HPDE6-E6E7 (cell line): ENCODE measurements at regions not wholly inside any gene's neighbourhood (a gene's known extent, or its start where the extent isn't known, plus 50 kb on each side); places are given as distances from the start of the nearest gene placed in this dataset.
"Not testable (repeated sequence)": the region's sequence is repeated elsewhere in the genome, so short reads cannot be mapped to it uniquely, and the experiment has no call there.

Source experiments
- DNase-seq: peaks from one replicate; pipeline ENCODE4 v3.0.0; 2011; ENCODE audit warnings: missing footprints; ENCODE audit errors: extremely low spot score

- no peak for DNase-seq
Measured at GRCh38 chr9:29514862-29515261, 1941.6 kb upstream of the C9orf72 start.

GRCh38 chr9:29548436-29548835 is 1975.2 kb upstream of the C9orf72 start:
- no peak for DNase-seq

- no peak for DNase-seq
Measured at GRCh38 chr9:29555502-29555901, 1982.2 kb upstream of the C9orf72 start.

GRCh38 chr9:29556317-29556716 is 1983.0 kb upstream of the C9orf72 start:
- DNase-seq = peak; percentile 7

GRCh38 chr9:29556746-29557145 is 1983.5 kb upstream of the C9orf72 start:
- no peak for DNase-seq

GRCh38 chr9:29564564-29564963 is 1991.3 kb upstream of the C9orf72 start:
- no peak for DNase-seq

GRCh38 chr9:29575219-29575618 is 2001.9 kb upstream of the C9orf72 start:
- DNase-seq = no peak

- DNase-seq = no peak
Measured at GRCh38 chr9:29588361-29588760, 2015.1 kb upstream of the C9orf72 start.

GRCh38 chr9:29609282-29609681 is 2036.0 kb upstream of the C9orf72 start:
- DNase-seq = no peak

GRCh38 chr9:29613773-29614172 is 2040.5 kb upstream of the C9orf72 start:
- no peak for DNase-seq

- no peak for DNase-seq
Measured at GRCh38 chr9:29616844-29617243, 2043.6 kb upstream of the C9orf72 start.

GRCh38 chr9:29625292-29625731 is 2052.0 kb upstream of the C9orf72 start:
- no peak for DNase-seq

- DNase-seq = no peak
Measured at GRCh38 chr9:29625931-29626330, 2052.7 kb upstream of the C9orf72 start.

GRCh38 chr9:29628856-29629255 is 2055.6 kb upstream of the C9orf72 start:
- not testable (repeated sequence) for DNase-seq

GRCh38 chr9:29637471-29638237 is 2064.4 kb upstream of the C9orf72 start:
- no peak for DNase-seq

GRCh38 chr9:29640507-29640906 is 2067.2 kb upstream of the C9orf72 start:
- DNase-seq = no peak

- DNase-seq = no peak
Measured at GRCh38 chr9:29644514-29644913, 2071.2 kb upstream of the C9orf72 start.

- DNase-seq = no peak
Measured at GRCh38 chr9:29647451-29647850, 2074.2 kb upstream of the C9orf72 start.

- no peak for DNase-seq
Measured at GRCh38 chr9:29648132-29648531, 2074.9 kb upstream of the C9orf72 start.

GRCh38 chr9:29648601-29649000 is 2075.3 kb upstream of the C9orf72 start:
- DNase-seq = no peak

GRCh38 chr9:29656641-29657406 is 2083.5 kb upstream of the C9orf72 start:
- DNase-seq = no peak

GRCh38 chr9:29657821-29658220 is 2084.5 kb upstream of the C9orf72 start:
- DNase-seq = no peak

GRCh38 chr9:29659014-29659413 is 2085.7 kb upstream of the C9orf72 start:
- DNase-seq = no peak
